H7 (cell line): ENCODE measurements at regions not wholly inside any gene's neighbourhood (a gene's known extent, or its start where the extent isn't known, plus 50 kb on each side); places are given as distances from the start of the nearest gene placed in this dataset.

Experiments used
- DNase-seq: peaks from one replicate; pipeline ENCODE4 v3.0.0; 2012
- H3K27me3 ChIP-seq: 2 replicates; pipeline ENCODE4 v1.6.0; 2011; ENCODE audit warnings: mild to moderate bottlenecking, low read length; ENCODE audit not compliant: control insufficient read depth, insufficient read depth
- H3K36me3 ChIP-seq: replicated peaks from 2 replicates; pipeline ENCODE4 v1.5.1; 2011; ENCODE audit warnings: low read length; ENCODE audit not compliant: control insufficient read depth, insufficient read depth
- H3K4me3 ChIP-seq: 2 replicates; pipeline ENCODE4 v1.5.1; 2011; ENCODE audit warnings: low read depth, mild to moderate bottlenecking, control low read depth, low read length, moderate library complexity; ENCODE audit not compliant: insufficient read depth

GRCh38 chr10:1944487-1944886, 207.2 kb upstream of the ADARB2 start:
- Histone ChIP-seq H3K4me3 (no peak overlapping the region), H3K27me3 (no peaks in the 10 kb centered on the region), H3K36me3 (no peaks in the 10 kb centered on the region)
- DNase-seq: no peak

- Histone ChIP-seq H3K27me3 (no peaks in the 10 kb centered on the region), H3K36me3 (no peaks in the 10 kb centered on the region)
- no peak for DNase-seq
Observed at GRCh38 chr10:1942478-1942877, 205.2 kb upstream of the ADARB2 start.

DNA sequence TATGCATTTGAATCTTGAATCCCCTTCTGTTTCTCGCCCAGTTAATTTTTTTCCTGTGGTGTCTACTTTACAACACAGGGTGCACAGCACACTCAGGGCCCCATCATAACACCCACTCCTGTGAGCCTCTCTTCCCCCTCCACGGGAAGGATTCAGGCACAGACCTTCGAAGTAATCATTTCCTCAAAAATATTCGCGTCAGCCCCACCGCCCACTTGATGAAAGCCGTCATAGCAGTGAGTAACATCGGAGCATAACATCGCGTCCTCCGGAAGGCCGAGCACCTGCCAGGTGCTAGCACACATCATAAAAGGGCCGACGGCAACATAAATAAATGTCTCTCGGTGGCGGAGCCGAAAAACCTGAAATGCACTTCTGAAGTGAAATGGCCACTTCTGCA, 201.7 kb upstream of the ADARB2 start:
- H3K27me3 ChIP-seq: no peaks in the 10 kb centered on the region
- DNase-seq: no peak
- H3K4me3 ChIP-seq: no peak overlapping the region
- H3K36me3 ChIP-seq: no peaks in the 10 kb centered on the region

More at GRCh38 chr10:1942478-1942877, 205.2 kb upstream of the ADARB2 start:
- no peak overlapping the region for H3K4me3 ChIP-seq

DNA sequence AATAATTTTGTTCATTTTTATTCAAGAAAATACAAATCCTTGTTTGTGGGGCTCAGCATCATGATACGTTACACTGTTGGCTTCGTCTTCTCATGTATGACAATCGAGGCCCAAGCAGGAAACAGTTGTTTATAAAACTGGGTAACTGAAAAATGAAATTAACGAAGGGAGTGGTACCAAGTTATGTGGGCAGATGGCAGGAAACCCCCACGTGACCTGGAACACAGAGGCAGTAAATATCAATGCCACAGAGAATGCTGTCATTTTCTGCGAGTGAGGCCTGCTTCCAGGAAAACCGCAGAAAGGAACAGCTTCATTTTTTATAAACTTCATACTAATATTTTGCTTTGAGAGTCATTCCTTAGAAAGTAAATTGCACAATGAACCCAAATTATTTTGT, 201.0 kb upstream of the ADARB2 start:
- DNase-seq: no peak
- H3K36me3 ChIP-seq: no peaks in the 10 kb centered on the region
- no peak overlapping the region for H3K4me3 ChIP-seq
- H3K27me3 ChIP-seq: no peaks in the 10 kb centered on the region

GRCh38 chr10:1935912-1936311, 198.6 kb upstream of the ADARB2 start:
- H3K4me3 ChIP-seq: no peak overlapping the region
- no peaks in the 10 kb centered on the region for H3K27me3 ChIP-seq
- DNase-seq: no peak
- H3K36me3 ChIP-seq: no peaks in the 10 kb centered on the region

DNA sequence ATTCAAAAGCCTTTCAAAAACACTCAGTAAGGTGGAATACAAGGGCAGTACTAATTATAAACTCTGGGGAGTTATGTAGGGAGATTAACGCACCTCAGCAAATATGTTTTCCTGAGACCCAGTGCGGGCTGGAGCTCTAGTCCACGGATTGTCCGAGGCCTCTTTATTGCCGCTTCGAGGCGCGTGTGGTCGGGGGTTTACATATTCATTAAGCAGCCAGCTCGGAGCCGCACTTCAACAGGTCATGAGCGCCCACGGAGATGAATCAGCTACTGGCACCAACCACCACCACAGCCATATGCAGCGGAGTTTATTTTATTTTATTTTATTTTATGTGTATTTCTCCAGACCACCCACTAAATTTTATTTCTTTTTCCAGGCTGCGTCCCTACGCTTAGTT, 195.9 kb upstream of the ADARB2 start:
- peak overlapping the region; percentile 30; the same call in 1 of the 2 replicates for H3K4me3 ChIP-seq
- no peaks in the 10 kb centered on the region for H3K27me3 ChIP-seq
- no peak for DNase-seq
- no peaks in the 10 kb centered on the region for H3K36me3 ChIP-seq

DNA sequence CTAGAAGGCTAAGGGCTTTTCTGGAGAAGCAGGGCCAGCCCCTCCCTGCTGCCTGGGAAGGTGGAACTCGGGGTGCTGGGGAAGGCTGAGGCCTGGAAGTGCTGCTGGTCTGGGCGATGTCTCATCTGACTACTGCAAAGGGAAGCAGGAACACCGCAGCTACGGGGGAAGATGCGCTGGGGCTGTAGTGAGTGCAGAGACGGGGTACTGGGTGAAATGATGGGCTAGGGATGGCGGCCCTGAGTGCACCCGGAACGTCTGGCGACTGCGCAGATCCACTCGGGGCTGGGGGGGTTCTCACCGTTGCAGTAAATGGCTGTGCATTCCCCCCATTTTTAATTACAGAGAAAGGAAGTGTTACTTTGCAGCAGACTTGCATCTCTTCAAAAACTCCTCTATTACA, 195.4 kb upstream of the ADARB2 start:
- H3K4me3 ChIP-seq: peak overlapping the region; percentile 30; the same call in 1 of the 2 replicates
- H3K36me3 ChIP-seq: no peaks in the 10 kb centered on the region
- no peak for DNase-seq
- H3K27me3 ChIP-seq: no peaks in the 10 kb centered on the region

- no peaks in the 10 kb centered on the region for H3K27me3 ChIP-seq
- H3K36me3 ChIP-seq: no peaks in the 10 kb centered on the region
- H3K4me3 ChIP-seq: no peak overlapping the region
- DNase-seq: no peak
Observed at GRCh38 chr10:1928606-1929005, 191.3 kb upstream of the ADARB2 start.

DNA sequence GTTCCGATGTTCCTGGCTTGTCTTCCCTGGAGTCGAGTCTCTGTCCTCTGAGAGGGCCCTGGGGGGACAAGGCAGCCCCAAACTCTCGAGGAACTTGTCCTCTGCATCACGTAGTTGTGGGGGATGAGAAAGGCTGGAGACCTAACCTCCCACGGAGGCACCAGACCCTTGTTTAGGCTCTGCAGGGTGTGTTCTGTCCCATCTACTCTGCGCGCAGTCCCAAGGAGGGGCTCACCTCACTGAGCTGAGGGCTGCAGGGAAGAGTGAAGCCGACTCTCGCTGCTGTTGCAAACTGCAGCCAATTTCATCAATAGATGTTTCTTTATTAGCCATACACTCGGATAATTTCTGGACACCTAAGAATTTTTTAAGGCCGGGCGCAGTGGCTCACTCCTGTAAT, 186.7 kb upstream of the ADARB2 start:
- no peak for DNase-seq
- no peaks in the 10 kb centered on the region for H3K36me3 ChIP-seq
- H3K27me3 ChIP-seq: no peaks in the 10 kb centered on the region
- no peak overlapping the region for H3K4me3 ChIP-seq

- Histone ChIP-seq H3K36me3 (no peaks in the 10 kb centered on the region), H3K4me3 (no peak overlapping the region), H3K27me3 (no peaks in the 10 kb centered on the region)
- no peak for DNase-seq
Observed at GRCh38 chr10:1923586-1923985, 186.3 kb upstream of the ADARB2 start.

GRCh38 chr10:1920941-1921340, 183.6 kb upstream of the ADARB2 start:
- Histone ChIP-seq H3K27me3 (no peaks in the 10 kb centered on the region), H3K4me3 (no peak overlapping the region), H3K36me3 (no peaks in the 10 kb centered on the region)
- no peak for DNase-seq

- Histone ChIP-seq H3K27me3 (no peaks in the 10 kb centered on the region), H3K4me3 (no peak overlapping the region), H3K36me3 (no peaks in the 10 kb centered on the region)
- no peak for DNase-seq
Observed at GRCh38 chr10:1920127-1920526, 182.8 kb upstream of the ADARB2 start.

DNA sequence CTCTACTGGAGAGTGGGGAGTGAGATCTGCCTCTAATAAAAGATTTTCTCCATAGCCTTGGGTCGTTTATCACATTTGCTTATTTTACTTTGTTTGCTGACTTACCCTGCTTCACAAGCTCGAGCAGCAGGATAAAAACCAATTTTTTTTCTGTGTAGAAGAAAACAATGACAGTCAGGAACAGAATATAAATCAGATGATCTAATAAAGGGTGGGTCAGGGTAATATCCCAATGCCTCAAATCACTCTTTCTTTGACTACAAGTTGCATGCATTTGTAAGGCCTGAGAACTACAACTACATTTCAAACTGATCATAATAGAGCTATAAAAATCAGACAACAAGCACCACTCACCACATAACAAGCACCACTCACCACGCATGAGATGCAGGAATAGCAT, 174.4 kb upstream of the ADARB2 start:
- DNase-seq: no peak
- Histone ChIP-seq H3K4me3 (no peak overlapping the region), H3K36me3 (no peaks in the 10 kb centered on the region), H3K27me3 (no peaks in the 10 kb centered on the region)

GRCh38 chr10:1903982-1904381, 166.7 kb upstream of the ADARB2 start:
- Histone ChIP-seq H3K36me3 (no peaks in the 10 kb centered on the region), H3K27me3 (no peaks in the 10 kb centered on the region), H3K4me3 (no peak overlapping the region)
- no peak for DNase-seq

GRCh38 chr10:1896153-1896552, 158.8 kb upstream of the ADARB2 start:
- DNase-seq: no peak
- Histone ChIP-seq H3K36me3 (no peaks in the 10 kb centered on the region), H3K4me3 (no peak overlapping the region), H3K27me3 (no peaks in the 10 kb centered on the region)

GRCh38 chr10:1895691-1896090, 158.4 kb upstream of the ADARB2 start:
- no peak for DNase-seq
- Histone ChIP-seq H3K27me3 (no peaks in the 10 kb centered on the region), H3K4me3 (no peak overlapping the region), H3K36me3 (no peaks in the 10 kb centered on the region)
